ENCODE measurements at regions not wholly inside any gene's neighbourhood (a gene's known extent, or its start where the extent isn't known, plus 50 kb on each side); places are given as distances from the start of the nearest gene placed in this dataset.
A peak's percentile ranks its signal among the peaks of the same experiment; 100 is the strongest.

GRCh38 chr20:57897156-57897874 lies 187.5 kb upstream of the PMEPA1 start:
- TF ChIP-seq CHD4 (IDR thresholded peaks at IDR 0.05; ENCODE audit: borderline replicate concordance) (no peak), ATOH8 (CRISPR knock-in tag; IDR thresholded peaks at IDR 0.05; ENCODE audit: low read depth) (no peak), RFX5 (IDR thresholded peaks at IDR 0.05) (no peak), KDM5A (IDR thresholded peaks at IDR 0.05) (no peak), GATA3 (IDR thresholded peaks at IDR 0.05; ENCODE audit: borderline replicate concordance) (no peak), SREBF2 (IDR thresholded peaks at IDR 0.05) (no peak), HDAC2 (IDR thresholded peaks at IDR 0.05) (no peak), JUN (IDR thresholded peaks at IDR 0.05) (no peak), RCOR1 (IDR thresholded peaks at IDR 0.05; ENCODE audit: low read depth, low read length) (no peak), TP53 (CRISPR knock-in tag; IDR thresholded peaks at IDR 0.05) (no peak)
- H3K9me3 ChIP-seq = no peaks in the 10 kb centered on the region
- POLR2A ChIA-PET = interaction anchor here (0.9 kb wide), 1 partner anchor 223 kb away, joined by 3 read pairs; no protein-coding TSS in a partner anchor
- ATAC-seq (no peak), FAIRE-seq (no peak), DNase-seq (ENCODE audit: low read depth in 1 of 2, low spot score in 1 of 2) (no peak)
- H3K4me2 ChIP-seq = no peak overlapping the region
- 77% methylated on average over 14 of the region's 18 CpGs for WGBS (ENCODE audit: missing lambda C conversion rate)
- CTCF ChIA-PET = interaction anchor here (0.9 to 1.8 kb wide), 3 partner anchors 12 to 118 kb away, joined by 3 to 4 read pairs (median 3); no protein-coding TSS in a partner anchor
- peak overlapping the region in 1 of 2 experiments; percentile 51; a peak in 3 of 6 replicates for H3K27ac ChIP-seq
- H3K4me3 ChIP-seq = no peak overlapping the region
- H3K4me1 ChIP-seq = 0 out of 3 replicates have a peak, but pooled peaks cover 5% of the 10 kb centered on the region

- H3K27ac ChIP-seq = peak overlapping the region in 1 of 2 experiments; percentile 51; a peak in 2 of 6 replicates
- CTCF ChIA-PET = no interaction called here
- no peak for TF ChIP-seq BCL3 (IDR thresholded peaks at IDR 0.05)
- TF ChIP-seq CBX8 (IDR thresholded peaks at IDR 0.05) = no peak
- no peak for TF ChIP-seq HOXB5 (CRISPR knock-in tag; IDR thresholded peaks at IDR 0.05)
- no peak for TF ChIP-seq POLR2AphosphoS2 (conservative IDR thresholded peaks at IDR 0.05; ENCODE audit: low read length)
- ATAC-seq = no peak
- no peak overlapping the region for H3K4me3 ChIP-seq
- no peak for FAIRE-seq
- no peak overlapping the region for H3K4me2 ChIP-seq
- 84% methylated on average over 6 of the region's 6 CpGs for WGBS (ENCODE audit: missing lambda C conversion rate)
- no peak for DNase-seq (ENCODE audit: low read depth in 1 of 2, low spot score in 1 of 2)
- no peaks in the 10 kb centered on the region for H3K9me3 ChIP-seq
- POLR2A ChIA-PET = no interaction called here
- H3K4me1 ChIP-seq = 0 out of 3 replicates have a peak, but pooled peaks cover 4% of the 10 kb centered on the region
Observed at GRCh38 chr20:57896563-57896962, 186.7 kb upstream of the PMEPA1 start.

- Histone ChIP-seq H3K4me3 (no peak overlapping the region), H3K27ac (peak overlapping the region in 1 of 2 experiments; percentile 51; a peak in 1 of 6 replicates), H3K9me3 (no peaks in the 10 kb centered on the region), H3K4me1 (0 out of 3 replicates have a peak, but pooled peaks cover 4% of the 10 kb centered on the region), H3K4me2 (no peak overlapping the region)
- DNase-seq (ENCODE audit: low read depth in 1 of 2, low spot score in 1 of 2) (no peak), FAIRE-seq (no peak), ATAC-seq (no peak)
- WGBS (ENCODE audit: missing lambda C conversion rate) = 86% methylated on average over 4 of the region's 8 CpGs
- POLR2A ChIA-PET = no interaction called here
- CTCF ChIA-PET = no interaction called here
- no peak for TF ChIP-seq RCOR1 (IDR thresholded peaks at IDR 0.05; ENCODE audit: low read depth, low read length)
- no peak for TF ChIP-seq MYC (IDR thresholded peaks at IDR 0.05; ENCODE audit: borderline replicate concordance, low read length)
- no peak for TF ChIP-seq RFX5 (IDR thresholded peaks at IDR 0.05)
- TF ChIP-seq MAX (IDR thresholded peaks at IDR 0.05) = no peak
- no peak for TF ChIP-seq EHF (CRISPR knock-in tag; IDR thresholded peaks at IDR 0.05)
- TF ChIP-seq CBX8 (IDR thresholded peaks at IDR 0.05) = no peak
- no peak for TF ChIP-seq REST (IDR thresholded peaks at IDR 0.05)
- TF ChIP-seq MAZ (IDR thresholded peaks at IDR 0.05; ENCODE audit: borderline replicate concordance, low read depth, low read length) = no peak
- TF ChIP-seq PHF8 (IDR thresholded peaks at IDR 0.05; ENCODE audit: borderline replicate concordance, low read depth) = no peak
Observed at GRCh38 chr20:57896017-57896416, 186.2 kb upstream of the PMEPA1 start.

Data from A549 (cell line).